GM13976 (cell line): ENCODE measurements at regions not wholly inside any gene's neighbourhood (a gene's known extent, or its start where the extent isn't known, plus 50 kb on each side); places are given as distances from the start of the nearest gene placed in this dataset.

Experiments
- DNase-seq: peaks from one replicate; pipeline ENCODE4 v3.0.0; 2012; ENCODE audit warnings: low spot score
- CTCF ChIP-seq: IDR thresholded peaks from 2 replicates; pipeline ENCODE4 v1.5.1; 2012; ENCODE audit warnings: borderline replicate concordance, mild to moderate bottlenecking; ENCODE audit not compliant: insufficient read depth; ENCODE audit errors: extremely low read depth, missing control alignments, control extremely low read depth
- in situ Hi-C: fragments of 300-500 bp; cut with MboI; formaldehyde crosslinking; loops from one replicate; pipeline ENCODE4 v1.12.0; 2022; ENCODE audit warnings: low sequenced_read_pairs, mixed read lengths, inconsistent platforms; ENCODE audit not compliant: unreplicated experiment

GRCh38 chr3:193964517-193964880, 171.4 kb upstream of the HES1 start:
- DNase-seq = no peak
- TF ChIP-seq CTCF = no peak
- in situ Hi-C loops = loop anchor here (25.0 kb wide), 1 partner anchor 348 kb away; no protein-coding TSS in a partner anchor

GRCh38 chr3:193968380-193968974, 167.5 kb upstream of the HES1 start:
- in situ Hi-C loops = loop anchor here (25.0 kb wide), 1 partner anchor 344 kb away; no protein-coding TSS in a partner anchor
- no peak for TF ChIP-seq CTCF

GRCh38 chr3:193970131-193970772, 165.7 kb upstream of the HES1 start:
- TF ChIP-seq CTCF = peak; percentile 38
- in situ Hi-C loops = loop anchor here (25.0 kb wide), 1 partner anchor 342 kb away; no protein-coding TSS in a partner anchor
- DNase-seq = peak; percentile 49

More at GRCh38 chr3:193968380-193968974, 167.5 kb upstream of the HES1 start:
- no peak for DNase-seq

- TF ChIP-seq CTCF = no peak
- in situ Hi-C loops = loop anchor here (25.0 kb wide), 1 partner anchor 342 kb away; no protein-coding TSS in a partner anchor
- DNase-seq = no peak
Measured at GRCh38 chr3:193970773-193971206, 165.2 kb upstream of the HES1 start.

- no peak for TF ChIP-seq CTCF
- DNase-seq = peak; percentile 67
- in situ Hi-C loops = loop anchor here (25.0 kb wide), 1 partner anchor 341 kb away; no protein-coding TSS in a partner anchor
Measured at GRCh38 chr3:193971261-193971751, 164.6 kb upstream of the HES1 start.

- in situ Hi-C loops = loop anchor here (25.0 kb wide), 1 partner anchor 340 kb away; no protein-coding TSS in a partner anchor
- DNase-seq = no peak
- TF ChIP-seq CTCF = no peak
Measured at GRCh38 chr3:193971966-193972365, 164.0 kb upstream of the HES1 start.
